ENCODE measurements at regions not wholly inside any gene's neighbourhood (a gene's known extent, or its start where the extent isn't known, plus 50 kb on each side); places are given as distances from the start of the nearest gene placed in this dataset.
"Not testable (repeated sequence)": the region's sequence is repeated elsewhere in the genome, so short reads cannot be mapped to it uniquely, and the experiment has no call there.

DNA sequence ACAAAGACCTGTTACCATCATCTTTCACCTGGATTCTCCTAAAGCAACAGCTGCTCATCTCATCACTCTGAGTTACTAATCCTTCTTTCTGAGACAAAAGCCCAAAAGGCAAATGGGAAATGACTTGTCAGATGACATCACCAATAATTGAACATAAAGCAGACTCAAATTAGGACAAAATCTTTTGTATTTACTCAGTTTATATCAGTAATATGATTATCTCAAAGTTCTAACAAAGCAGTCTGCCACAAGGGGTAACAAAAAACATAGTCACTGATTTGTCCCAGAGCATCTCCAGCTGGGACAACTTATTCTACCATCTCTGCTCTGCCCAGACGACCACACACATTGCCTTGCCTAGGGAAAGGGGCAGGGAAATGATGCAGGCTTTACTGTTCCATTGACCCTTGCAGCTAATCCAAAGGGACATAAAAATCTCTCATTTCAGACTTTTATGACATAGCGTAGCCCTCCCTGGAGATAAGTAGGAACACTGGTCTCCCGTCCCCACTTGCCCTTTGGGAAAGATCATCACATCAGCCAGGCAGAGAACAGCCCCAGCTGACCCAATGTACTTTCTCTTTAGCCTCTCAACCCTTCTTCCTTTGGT, 249.5 kb upstream of the PTGER4 start:
- TF ChIP-seq, protein P1, sequence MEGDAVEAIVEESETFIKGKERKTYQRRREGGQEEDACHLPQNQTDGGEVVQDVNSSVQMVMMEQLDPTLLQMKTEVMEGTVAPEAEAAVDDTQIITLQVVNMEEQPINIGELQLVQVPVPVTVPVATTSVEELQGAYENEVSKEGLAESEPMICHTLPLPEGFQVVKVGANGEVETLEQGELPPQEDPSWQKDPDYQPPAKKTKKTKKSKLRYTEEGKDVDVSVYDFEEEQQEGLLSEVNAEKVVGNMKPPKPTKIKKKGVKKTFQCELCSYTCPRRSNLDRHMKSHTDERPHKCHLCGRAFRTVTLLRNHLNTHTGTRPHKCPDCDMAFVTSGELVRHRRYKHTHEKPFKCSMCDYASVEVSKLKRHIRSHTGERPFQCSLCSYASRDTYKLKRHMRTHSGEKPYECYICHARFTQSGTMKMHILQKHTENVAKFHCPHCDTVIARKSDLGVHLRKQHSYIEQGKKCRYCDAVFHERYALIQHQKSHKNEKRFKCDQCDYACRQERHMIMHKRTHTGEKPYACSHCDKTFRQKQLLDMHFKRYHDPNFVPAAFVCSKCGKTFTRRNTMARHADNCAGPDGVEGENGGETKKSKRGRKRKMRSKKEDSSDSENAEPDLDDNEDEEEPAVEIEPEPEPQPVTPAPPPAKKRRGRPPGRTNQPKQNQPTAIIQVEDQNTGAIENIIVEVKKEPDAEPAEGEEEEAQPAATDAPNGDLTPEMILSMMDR (IDR thresholded peaks at IDR 0.05; ENCODE audit: control insufficient read depth, insufficient read depth, low read depth, low read length, missing control alignments): no peak
- no peak for DNase-seq (ENCODE audit: low read depth)
- H3K4me3 ChIP-seq (ENCODE audit: control insufficient read depth, low read depth, low read length): no peak overlapping the region

DNA sequence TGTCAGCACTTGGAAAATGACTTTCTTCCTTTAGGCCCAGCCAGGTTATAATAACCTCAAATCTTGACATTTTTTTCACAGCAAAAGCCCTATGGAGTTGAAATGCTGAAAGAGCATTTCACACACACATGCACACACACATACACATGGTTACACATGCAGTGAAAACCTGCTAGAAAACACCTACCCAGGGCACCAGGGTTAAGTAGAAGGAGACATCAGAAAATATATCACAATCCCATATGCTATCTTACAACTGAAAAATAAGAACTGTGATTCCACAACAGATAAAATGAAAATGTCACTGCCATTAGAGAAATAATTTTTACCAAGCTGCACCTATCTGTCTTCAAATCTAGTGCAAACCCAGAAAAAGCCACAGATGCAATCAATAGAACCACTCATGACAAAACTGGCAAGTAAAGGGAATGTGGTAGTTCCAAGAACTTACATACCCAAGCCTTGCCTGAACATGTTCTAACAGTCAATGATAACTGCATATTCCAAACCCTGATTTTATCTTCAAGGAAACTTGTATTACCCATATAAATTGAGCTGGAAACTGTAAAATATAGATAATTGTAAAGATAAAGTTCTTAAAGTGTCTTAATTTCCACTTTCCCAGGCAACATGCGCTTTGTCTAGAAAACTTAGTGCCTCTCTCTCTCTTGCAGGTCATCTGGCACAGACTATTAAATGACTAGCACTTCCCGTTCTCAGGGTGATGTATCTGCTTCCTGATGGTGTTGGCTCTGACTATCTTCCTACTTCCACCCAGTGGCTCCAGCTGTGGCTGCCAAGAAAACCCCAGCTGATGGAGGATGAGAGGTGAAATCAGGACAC, 250.2 kb upstream of the PTGER4 start:
- TF ChIP-seq, protein P1 (IDR thresholded peaks at IDR 0.05; ENCODE audit: control insufficient read depth, insufficient read depth, low read depth, low read length, missing control alignments): no peak
- DNase-seq (ENCODE audit: low read depth): no peak
- H3K4me3 ChIP-seq (ENCODE audit: control insufficient read depth, low read depth, low read length): no peak overlapping the region

DNA sequence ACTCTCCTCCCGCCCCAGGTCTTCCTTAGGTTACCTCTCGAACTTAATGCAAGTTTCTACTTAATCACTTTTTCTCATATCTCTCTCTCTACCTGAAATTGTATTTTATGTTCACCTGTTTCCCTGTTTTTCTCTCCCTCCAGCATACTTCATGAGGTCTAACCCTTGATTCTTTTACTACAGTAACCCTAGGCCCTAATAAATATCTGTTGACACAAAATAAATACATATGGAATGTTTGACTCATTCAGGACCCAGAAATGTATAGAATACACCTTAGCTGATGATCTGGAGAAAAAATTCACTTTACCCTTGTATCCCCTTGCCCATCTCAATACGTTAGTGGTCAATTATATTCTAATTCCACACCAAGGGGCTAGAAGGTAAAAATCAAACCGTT, 250.9 kb upstream of the PTGER4 start:
- H3K4me3 ChIP-seq (ENCODE audit: control insufficient read depth, low read depth, low read length): no peak overlapping the region
- DNase-seq (ENCODE audit: low read depth): no peak
- TF ChIP-seq, protein P1 (IDR thresholded peaks at IDR 0.05; ENCODE audit: control insufficient read depth, insufficient read depth, low read depth, low read length, missing control alignments): no peak

DNA sequence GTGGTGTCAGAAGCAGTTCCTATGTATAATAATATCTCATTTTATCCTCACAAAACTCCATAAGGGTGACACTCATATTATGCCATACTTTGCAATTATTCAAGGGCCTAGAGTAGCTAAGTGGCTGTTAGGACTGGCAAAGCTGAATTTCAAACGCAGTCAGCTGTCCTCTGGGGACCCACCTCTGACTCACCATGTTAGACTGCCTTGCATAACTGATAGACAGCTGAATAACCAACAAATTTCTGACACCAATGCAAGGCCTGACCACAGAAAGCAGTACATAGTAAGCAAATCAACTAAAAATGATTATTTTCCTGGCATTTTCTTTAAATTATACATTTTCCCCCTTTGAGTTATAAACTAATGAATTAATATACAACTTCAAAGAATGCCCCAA, 251.6 kb upstream of the PTGER4 start:
- TF ChIP-seq, protein P1 (IDR thresholded peaks at IDR 0.05; ENCODE audit: control insufficient read depth, insufficient read depth, low read depth, low read length, missing control alignments): no peak
- no peak overlapping the region for H3K4me3 ChIP-seq (ENCODE audit: control insufficient read depth, low read depth, low read length)
- DNase-seq (ENCODE audit: low read depth): no peak

DNA sequence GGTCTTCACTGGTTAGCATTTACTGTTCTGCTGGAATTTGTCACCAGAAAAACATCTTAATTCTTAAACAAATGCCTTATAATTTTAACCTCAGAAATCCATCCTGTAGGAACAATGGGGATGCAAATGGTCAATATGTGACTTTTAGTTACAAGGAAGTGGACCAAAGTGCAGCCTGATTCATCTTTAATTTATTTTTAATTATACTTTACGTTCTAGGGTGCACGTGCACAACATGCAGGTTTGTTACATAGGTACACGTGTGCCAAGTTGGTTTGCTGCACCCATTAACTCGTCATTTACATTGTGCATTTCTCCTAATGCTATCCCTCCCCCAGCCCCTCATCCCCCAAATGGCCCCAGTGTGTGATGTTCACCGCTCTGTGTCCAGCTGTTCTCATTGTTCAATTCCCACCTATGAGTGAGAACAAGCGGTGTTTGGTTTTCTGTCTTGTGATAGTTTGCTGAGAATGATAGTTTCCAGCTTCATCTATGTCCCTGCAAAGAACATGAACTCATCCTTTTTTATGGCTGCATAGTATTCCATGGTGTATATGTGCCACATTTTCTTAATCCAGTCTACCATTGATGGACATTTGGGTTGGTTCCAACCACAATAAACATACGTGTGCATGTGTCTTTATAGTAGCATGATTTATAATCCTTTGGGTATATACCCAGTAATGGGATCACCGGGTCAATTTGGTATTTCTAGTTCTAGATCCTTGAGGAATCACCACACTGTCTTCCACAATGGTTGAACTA, 262.5 kb upstream of the PTGER4 start:
- DNase-seq (ENCODE audit: low read depth); H3K4me3 ChIP-seq (ENCODE audit: control insufficient read depth, low read depth, low read length): not testable (repeated sequence)

DNA sequence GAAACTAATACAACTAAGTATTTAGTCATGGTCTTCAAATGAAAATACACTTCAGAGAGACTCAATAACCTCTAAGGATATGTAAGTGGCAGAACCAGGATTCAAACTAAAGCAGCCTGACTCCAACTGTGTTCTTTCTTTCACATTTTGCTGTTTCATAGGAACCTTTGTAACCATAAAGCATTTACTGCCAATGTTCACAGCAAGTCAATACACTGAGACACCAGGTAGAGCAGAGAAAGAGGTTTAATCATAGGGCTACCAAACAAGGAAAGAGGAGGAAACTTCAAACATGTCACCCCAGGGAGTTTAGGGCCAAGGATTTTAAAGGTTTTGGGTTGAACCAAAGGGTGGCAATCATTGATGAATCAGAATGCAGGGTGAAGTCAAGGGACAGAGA, 263.1 kb upstream of the PTGER4 start:
- DNase-seq (ENCODE audit: low read depth): no peak
- H3K4me3 ChIP-seq (ENCODE audit: control insufficient read depth, low read depth, low read length): no peak overlapping the region
- TF ChIP-seq, protein P1 (IDR thresholded peaks at IDR 0.05; ENCODE audit: control insufficient read depth, insufficient read depth, low read depth, low read length, missing control alignments): no peak

DNA sequence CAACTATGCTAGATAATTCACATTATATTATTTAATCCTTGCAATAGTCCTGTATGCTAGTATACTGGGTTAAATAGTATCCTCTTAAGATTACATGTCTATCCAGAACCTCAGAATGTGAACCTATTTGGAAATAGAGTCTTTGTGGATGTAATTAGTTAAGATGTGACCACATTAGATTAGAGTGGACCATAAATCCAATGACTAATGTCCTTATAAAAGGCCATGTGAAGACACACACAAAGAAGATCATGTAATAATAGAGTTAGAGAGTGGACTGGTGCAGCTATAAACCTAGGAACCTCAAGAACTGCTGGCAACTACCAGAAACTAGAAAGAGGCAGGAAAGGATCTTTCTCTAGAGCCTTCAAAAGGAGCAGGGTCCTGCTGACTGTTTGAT, 263.6 kb upstream of the PTGER4 start:
- no peak overlapping the region for H3K4me3 ChIP-seq (ENCODE audit: control insufficient read depth, low read depth, low read length)
- TF ChIP-seq, protein P1 (IDR thresholded peaks at IDR 0.05; ENCODE audit: control insufficient read depth, insufficient read depth, low read depth, low read length, missing control alignments): no peak
- DNase-seq (ENCODE audit: low read depth): no peak
